CD14-positive monocyte (primary cell): ENCODE measurements at regions not wholly inside any gene's neighbourhood (a gene's known extent, or its start where the extent isn't known, plus 50 kb on each side); places are given as distances from the start of the nearest gene placed in this dataset.

Experiments
- DNase-seq, 3 donors: peaks; one replicate each; pipeline ENCODE4 v3.0.0-alpha.2; 2011 to 2022
- H2AFZ ChIP-seq: 2 replicates; pipeline ENCODE4 v1.6.0; 2012; ENCODE audit warnings: mild to moderate bottlenecking, low read depth, low read length, inconsistent platforms; ENCODE audit not compliant: insufficient read depth, poor library complexity, severe bottlenecking
- H3K27ac ChIP-seq, 2 donors: 1 replicate in 1 of 2; 2 replicates in 1 of 2; pipeline ENCODE4 v1.5.1; 2012 to 2013; ENCODE audit warnings: low read length in 2 of 2, control low read depth in 1 of 2, inconsistent platforms in 1 of 2, low read depth in 1 of 2, mild to moderate bottlenecking in 1 of 2
- H3K27me3 ChIP-seq, 2 donors: one replicate each; pipeline versions ENCODE4 v1.6.0 to v1.6.1; 2011 to 2013; ENCODE audit warnings: low read length in 2 of 2; ENCODE audit not compliant: control insufficient read depth in 2 of 2, insufficient read depth in 2 of 2
- H3K36me3 ChIP-seq, 2 donors: replicated peaks in 1 of 2; 1 replicate in 1 of 2; 2 replicates in 1 of 2; pipeline versions ENCODE4 v1.5.1 to v1.6.1; 2012 to 2013; ENCODE audit warnings: low read length in 2 of 2, control low read depth in 1 of 2, inconsistent platforms in 1 of 2, mild to moderate bottlenecking in 1 of 2; ENCODE audit not compliant: insufficient read depth in 2 of 2, control insufficient read depth in 1 of 2
- H3K4me1 ChIP-seq, 2 donors: 1 replicate in 1 of 2; 2 replicates in 1 of 2; pipeline versions ENCODE4 v1.5.1 to v1.6.1; 2012 to 2013; ENCODE audit warnings: low read length in 2 of 2, control low read depth in 1 of 2, inconsistent platforms in 1 of 2, mild to moderate bottlenecking in 1 of 2, moderate library complexity in 1 of 2; ENCODE audit not compliant: insufficient read depth in 2 of 2, control insufficient read depth in 1 of 2
- H3K4me2 ChIP-seq: replicated peaks from 2 replicates; pipeline ENCODE3; 2012; ENCODE audit warnings: low read length, moderate library complexity, mild to moderate bottlenecking; ENCODE audit not compliant: poor library complexity, severe bottlenecking; ENCODE audit errors: extremely low read depth
- H3K4me3 ChIP-seq, 3 experiments: fragments of 200-600 bp in 1 of 3; sonication (generic) in 1 of 3; replicated peaks in 1 of 3; 1 replicate in 2 of 3; 2 replicates in 1 of 3; pipeline ENCODE4 v1.5.1; 2011 to 2013; ENCODE audit warnings: low read length in 3 of 3, mild to moderate bottlenecking in 3 of 3, control low read depth in 2 of 3, low read depth in 2 of 3, inconsistent platforms in 1 of 3, moderate library complexity in 1 of 3
- H3K79me2 ChIP-seq: 2 replicates; pipeline ENCODE4 v1.6.0; 2012; ENCODE audit warnings: mild to moderate bottlenecking, control low read depth, inconsistent platforms, low read length, moderate library complexity; ENCODE audit not compliant: insufficient read depth
- H3K9ac ChIP-seq: 2 replicates; pipeline ENCODE4 v1.6.0; 2017; ENCODE audit warnings: low read length, mild to moderate bottlenecking; ENCODE audit not compliant: insufficient read depth, poor library complexity, severe bottlenecking
- H3K9me3 ChIP-seq, 2 donors: replicated peaks in 1 of 2; 1 replicate in 1 of 2; 2 replicates in 1 of 2; pipeline versions ENCODE4 v1.5.1 to v1.6.1; 2012 to 2013; ENCODE audit warnings: low read length in 2 of 2, control low read depth in 1 of 2; ENCODE audit not compliant: control insufficient read depth in 1 of 2, insufficient read depth in 1 of 2
- H4K20me1 ChIP-seq: 2 replicates; pipeline ENCODE4 v1.6.0; 2012; ENCODE audit warnings: mild to moderate bottlenecking, low read length, control low read depth, moderate library complexity; ENCODE audit not compliant: insufficient read depth
- H3K27ac Mint-ChIP-seq, 7 donors: one replicate each; pipeline ENCODE4 v1.8.0; 2020; ENCODE audit warnings: mild to moderate bottlenecking in 7 of 7, mixed read lengths in 7 of 7, moderate library complexity in 6 of 7, inconsistent platforms in 2 of 7
- H3K27me3 Mint-ChIP-seq, 3 donors: one replicate each; pipeline ENCODE4 v1.8.0; 2021 to 2022; ENCODE audit warnings: low read depth in 3 of 3, mild to moderate bottlenecking in 3 of 3, mixed read lengths in 3 of 3, moderate library complexity in 3 of 3, inconsistent platforms in 1 of 3
- H3K36me3 Mint-ChIP-seq, 2 donors: one replicate each; pipeline ENCODE4 v1.8.0; 2020; ENCODE audit warnings: mixed read lengths in 2 of 2, inconsistent platforms in 1 of 2, mild to moderate bottlenecking in 1 of 2
- H3K4me1 Mint-ChIP-seq: one replicate; pipeline ENCODE4 v1.8.0; 2020; ENCODE audit warnings: mild to moderate bottlenecking, mixed read lengths
- H3K4me3 Mint-ChIP-seq, 2 donors: one replicate each; pipeline ENCODE4 v1.8.0; 2020; ENCODE audit warnings: mild to moderate bottlenecking in 2 of 2, mixed read lengths in 2 of 2, moderate library complexity in 1 of 2
- H3K9me3 Mint-ChIP-seq, 7 donors: one replicate each; pipeline ENCODE4 v1.8.0; 2020 to 2022; ENCODE audit warnings: mixed read lengths in 7 of 7, mild to moderate bottlenecking in 6 of 7, moderate library complexity in 6 of 7, inconsistent platforms in 2 of 7
- WGBS: methylation state at CpG from one replicate; pipeline ENCODE4 v1.1.5; 2013; ENCODE audit warnings: missing lambda C conversion rate; ENCODE audit not compliant: insufficient coverage; 5-methylcytosine and 5-hydroxymethylcytosine counted together
- intact Hi-C, 2 donors: fragments of 100-400 bp; cut with micrococcal nuclease; formaldehyde crosslinking; loops; one replicate each; pipeline versions ENCODE4 v1.15.0 to v1.15.1; 2023
- TF ChIP-seq, protein P1 (sequence below): fragments of 200-600 bp; IDR thresholded peaks from one replicate; pipeline ENCODE4 v1.8.0; 2022; ENCODE audit warnings: antibody characterized with exemption, mild to moderate bottlenecking

DNA sequence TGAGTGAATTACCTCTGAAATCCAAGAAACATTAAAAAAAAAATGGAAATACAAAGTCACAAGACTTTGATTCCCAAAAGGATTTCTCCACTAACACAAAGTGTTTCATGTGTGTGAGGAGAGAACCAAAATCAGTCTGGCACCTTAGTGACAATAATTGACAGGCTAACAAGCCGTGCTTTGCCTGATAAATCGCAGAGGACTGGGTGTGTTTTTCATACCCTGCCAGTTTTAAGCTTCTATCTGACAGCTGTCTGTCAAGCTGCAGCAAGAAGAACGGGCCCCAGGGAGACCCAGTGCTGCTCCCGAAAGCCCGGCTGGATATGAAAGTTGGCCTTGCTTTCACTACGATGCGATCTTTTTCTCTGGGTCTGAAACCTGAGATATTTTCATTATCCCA lies 101.6 kb upstream of the KCNK2 start:
- Mint-ChIP-seq H3K27me3 (peaks cover 0 to 2% (median 0%) of the 10 kb centered on the region in 3 donors), H3K9me3 (peaks cover 2 to 12% (median 6%) of the 10 kb centered on the region in 7 donors), H3K4me1 (no peaks in the 10 kb centered on the region), H3K4me3 (no peak overlapping the region), H3K36me3 (no peaks in the 10 kb centered on the region), H3K27ac (no peak overlapping the region)
- Histone ChIP-seq H3K9me3 (peaks cover 7 to 16% of the 10 kb centered on the region in 2 donors), H3K4me2 (no peak overlapping the region), H3K27ac (no peak overlapping the region), H3K27me3 (no peaks in the 10 kb centered on the region), H3K4me1 (no peaks in the 10 kb centered on the region), H3K4me3 (no peak overlapping the region), H3K79me2 (no peaks in the 10 kb centered on the region), H3K9ac (no peak overlapping the region), H3K36me3 (no peaks in the 10 kb centered on the region), H4K20me1 (no peaks in the 10 kb centered on the region), H2AFZ (no peak overlapping the region)
- TF ChIP-seq, protein P1, sequence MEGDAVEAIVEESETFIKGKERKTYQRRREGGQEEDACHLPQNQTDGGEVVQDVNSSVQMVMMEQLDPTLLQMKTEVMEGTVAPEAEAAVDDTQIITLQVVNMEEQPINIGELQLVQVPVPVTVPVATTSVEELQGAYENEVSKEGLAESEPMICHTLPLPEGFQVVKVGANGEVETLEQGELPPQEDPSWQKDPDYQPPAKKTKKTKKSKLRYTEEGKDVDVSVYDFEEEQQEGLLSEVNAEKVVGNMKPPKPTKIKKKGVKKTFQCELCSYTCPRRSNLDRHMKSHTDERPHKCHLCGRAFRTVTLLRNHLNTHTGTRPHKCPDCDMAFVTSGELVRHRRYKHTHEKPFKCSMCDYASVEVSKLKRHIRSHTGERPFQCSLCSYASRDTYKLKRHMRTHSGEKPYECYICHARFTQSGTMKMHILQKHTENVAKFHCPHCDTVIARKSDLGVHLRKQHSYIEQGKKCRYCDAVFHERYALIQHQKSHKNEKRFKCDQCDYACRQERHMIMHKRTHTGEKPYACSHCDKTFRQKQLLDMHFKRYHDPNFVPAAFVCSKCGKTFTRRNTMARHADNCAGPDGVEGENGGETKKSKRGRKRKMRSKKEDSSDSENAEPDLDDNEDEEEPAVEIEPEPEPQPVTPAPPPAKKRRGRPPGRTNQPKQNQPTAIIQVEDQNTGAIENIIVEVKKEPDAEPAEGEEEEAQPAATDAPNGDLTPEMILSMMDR: no peak
- no peak for DNase-seq
- intact Hi-C loops: no loop called here
- 86% methylated on average over 5 of the region's 7 CpGs for WGBS

DNA sequence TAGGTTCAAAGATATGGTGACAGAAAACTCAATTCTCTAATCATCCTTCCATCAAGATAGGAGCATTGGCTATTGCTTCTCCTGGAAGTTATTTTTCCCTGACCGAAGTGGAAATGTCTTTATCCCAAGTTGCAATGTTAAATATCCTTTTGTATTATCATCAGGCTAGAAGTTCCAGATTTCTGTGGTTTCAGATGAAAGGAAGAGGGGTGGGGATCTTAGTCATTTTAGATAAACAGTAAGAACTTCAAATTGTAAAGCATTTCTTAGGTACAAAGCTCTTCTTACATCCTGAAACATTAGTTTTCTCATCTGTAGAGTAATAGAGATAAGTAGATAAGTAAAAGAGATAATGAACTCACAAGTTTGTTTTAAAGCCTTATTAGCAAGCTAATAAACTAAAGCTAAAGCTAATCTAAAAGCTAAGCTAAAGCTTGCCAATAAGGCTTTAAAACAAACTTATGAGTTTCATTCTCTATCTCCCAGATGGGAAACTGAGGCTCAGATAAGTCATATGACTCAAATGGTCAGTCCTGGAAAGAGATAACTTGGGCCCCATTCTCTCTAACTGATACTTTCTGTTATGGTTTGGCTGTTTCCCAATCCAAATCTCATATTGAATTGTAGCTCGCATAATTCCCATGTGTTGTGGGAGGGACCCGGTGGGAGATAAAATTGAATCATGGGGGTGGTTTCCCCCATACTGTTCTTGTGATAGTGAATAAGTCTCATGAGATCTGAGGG lies 99.2 kb upstream of the KCNK2 start:
- H3K27me3 Mint-ChIP-seq: peaks cover 0 to 1% (median 0%) of the 10 kb centered on the region in 3 donors
- Histone ChIP-seq H3K27ac (no peak overlapping the region), H3K27me3 (no peaks in the 10 kb centered on the region), H3K9me3 (peaks cover 7 to 16% of the 10 kb centered on the region in 2 donors), H3K79me2 (no peaks in the 10 kb centered on the region), H4K20me1 (no peaks in the 10 kb centered on the region), H3K9ac (no peak overlapping the region), H3K4me2 (no peak overlapping the region), H3K4me3 (no peak overlapping the region), H2AFZ (no peak overlapping the region), H3K36me3 (no peaks in the 10 kb centered on the region), H3K4me1 (no peaks in the 10 kb centered on the region)
- intact Hi-C loops: no loop called here
- no peak overlapping the region for H3K27ac Mint-ChIP-seq
- H3K4me3 Mint-ChIP-seq: no peak overlapping the region
- H3K36me3 Mint-ChIP-seq: no peaks in the 10 kb centered on the region
- TF ChIP-seq, protein P1: no peak
- no peaks in the 10 kb centered on the region for H3K4me1 Mint-ChIP-seq
- H3K9me3 Mint-ChIP-seq: peaks cover 2 to 12% (median 7%) of the 10 kb centered on the region in 7 donors
- WGBS: no CpG with 5 or more reads among the region's 3 CpGs
- DNase-seq: no peak
